ENCODE measurements at regions not wholly inside any gene's neighbourhood (a gene's known extent, or its start where the extent isn't known, plus 50 kb on each side); places are given as distances from the start of the nearest gene placed in this dataset.

DNA sequence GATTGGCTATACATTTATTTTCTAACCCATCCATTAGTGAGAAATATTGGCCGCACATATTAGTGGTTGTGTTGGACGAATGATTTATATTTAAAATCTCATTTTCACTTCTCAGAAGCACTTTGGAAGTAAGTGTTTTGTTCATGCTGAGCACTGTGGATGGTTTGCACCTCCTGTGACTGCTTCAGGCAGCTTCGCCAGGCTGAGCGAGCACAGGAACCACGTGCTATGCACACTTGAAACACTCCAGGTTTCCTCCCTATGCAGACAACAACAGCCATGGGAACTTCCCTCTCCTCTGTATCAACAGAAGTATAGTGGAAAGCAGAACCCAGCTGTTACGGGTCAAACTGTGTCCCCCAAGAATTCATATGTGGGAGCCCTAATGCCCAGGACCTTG is 67.3 kb upstream of the WDR11 start:
- TF ChIP-seq POLR2A (IDR thresholded peaks at IDR 0.05), result no peak
- TF ChIP-seq, protein P1, sequence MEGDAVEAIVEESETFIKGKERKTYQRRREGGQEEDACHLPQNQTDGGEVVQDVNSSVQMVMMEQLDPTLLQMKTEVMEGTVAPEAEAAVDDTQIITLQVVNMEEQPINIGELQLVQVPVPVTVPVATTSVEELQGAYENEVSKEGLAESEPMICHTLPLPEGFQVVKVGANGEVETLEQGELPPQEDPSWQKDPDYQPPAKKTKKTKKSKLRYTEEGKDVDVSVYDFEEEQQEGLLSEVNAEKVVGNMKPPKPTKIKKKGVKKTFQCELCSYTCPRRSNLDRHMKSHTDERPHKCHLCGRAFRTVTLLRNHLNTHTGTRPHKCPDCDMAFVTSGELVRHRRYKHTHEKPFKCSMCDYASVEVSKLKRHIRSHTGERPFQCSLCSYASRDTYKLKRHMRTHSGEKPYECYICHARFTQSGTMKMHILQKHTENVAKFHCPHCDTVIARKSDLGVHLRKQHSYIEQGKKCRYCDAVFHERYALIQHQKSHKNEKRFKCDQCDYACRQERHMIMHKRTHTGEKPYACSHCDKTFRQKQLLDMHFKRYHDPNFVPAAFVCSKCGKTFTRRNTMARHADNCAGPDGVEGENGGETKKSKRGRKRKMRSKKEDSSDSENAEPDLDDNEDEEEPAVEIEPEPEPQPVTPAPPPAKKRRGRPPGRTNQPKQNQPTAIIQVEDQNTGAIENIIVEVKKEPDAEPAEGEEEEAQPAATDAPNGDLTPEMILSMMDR (IDR thresholded peaks at IDR 0.05 in 4 of 5, conservative IDR thresholded peaks at IDR 0.05 in 1 of 5), result no peak

Data from gastrocnemius medialis (tissue), 4 donors.